ENCODE measurements at regions not wholly inside any gene's neighbourhood (a gene's known extent, or its start where the extent isn't known, plus 50 kb on each side); places are given as distances from the start of the nearest gene placed in this dataset.
"Not testable (repeated sequence)": the region's sequence is repeated elsewhere in the genome, so short reads cannot be mapped to it uniquely, and the experiment has no call there.

DNA sequence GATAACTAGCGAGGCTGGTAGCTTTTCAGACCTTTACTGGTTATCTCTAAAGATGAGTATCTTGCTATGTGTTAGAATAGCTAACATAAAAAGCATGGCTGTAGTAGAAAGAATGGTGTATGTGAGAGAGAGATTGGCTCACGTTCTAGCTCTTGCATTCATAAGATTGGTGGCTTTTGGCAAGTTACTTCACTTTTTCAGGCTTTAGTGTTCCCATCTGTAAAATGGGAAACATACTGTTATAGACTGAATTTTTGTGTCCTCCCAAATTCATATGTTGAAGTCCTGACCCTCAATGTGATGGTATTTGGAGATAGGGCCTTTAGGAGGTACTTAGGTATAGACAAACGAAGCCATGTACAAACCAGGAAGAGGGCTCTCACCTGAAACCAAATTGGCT lies 302.4 kb upstream of the KLF4 start:
- H3K27me3 ChIP-seq (ENCODE audit: control insufficient read depth in 3 of 3, insufficient read depth in 3 of 3, low read length in 3 of 3) = no peaks in the 10 kb centered on the region

GRCh38 chr9:107789001-107789700 lies 299.6 kb upstream of the KLF4 start:
- H3K9me3 ChIP-seq (ENCODE audit: control insufficient read depth in 3 of 3, low read length in 3 of 3) = no peaks in the 10 kb centered on the region
- no peak overlapping the region for H3K27ac ChIP-seq (ENCODE audit: low read depth, low read length)
- H3K36me3 ChIP-seq (ENCODE audit: control insufficient read depth in 3 of 3, insufficient read depth in 3 of 3, low read length in 3 of 3) = no peaks in the 10 kb centered on the region
- peaks cover 0 to 8% (median 6%) of the 10 kb centered on the region in 3 donors for H3K4me1 ChIP-seq (ENCODE audit: control insufficient read depth in 3 of 3, insufficient read depth in 3 of 3, low read length in 3 of 3)
- H3K4me3 ChIP-seq (ENCODE audit: low read length in 3 of 3) = no peak overlapping the region
- no peak overlapping the region for H3K9ac ChIP-seq (ENCODE audit: low read depth in 1 of 3, low read length in 3 of 3)
- no peaks in the 10 kb centered on the region for H3K27me3 ChIP-seq (ENCODE audit: control insufficient read depth in 3 of 3, insufficient read depth in 3 of 3, low read length in 3 of 3)

More for the DNA sequence above, 302.4 kb upstream of the KLF4 start:
- H3K4me3 ChIP-seq (ENCODE audit: low read length in 3 of 3) = no peak overlapping the region
- no peak overlapping the region for H3K9ac ChIP-seq (ENCODE audit: low read depth in 1 of 3, low read length in 3 of 3)
- no peak overlapping the region for H3K27ac ChIP-seq (ENCODE audit: low read depth, low read length)
- no peaks in the 10 kb centered on the region for H3K36me3 ChIP-seq (ENCODE audit: control insufficient read depth in 3 of 3, insufficient read depth in 3 of 3, low read length in 3 of 3)
- no peaks in the 10 kb centered on the region for H3K9me3 ChIP-seq (ENCODE audit: control insufficient read depth in 3 of 3, low read length in 3 of 3)
- no peaks in the 10 kb centered on the region for H3K4me1 ChIP-seq (ENCODE audit: control insufficient read depth in 3 of 3, insufficient read depth in 3 of 3, low read length in 3 of 3)

DNA sequence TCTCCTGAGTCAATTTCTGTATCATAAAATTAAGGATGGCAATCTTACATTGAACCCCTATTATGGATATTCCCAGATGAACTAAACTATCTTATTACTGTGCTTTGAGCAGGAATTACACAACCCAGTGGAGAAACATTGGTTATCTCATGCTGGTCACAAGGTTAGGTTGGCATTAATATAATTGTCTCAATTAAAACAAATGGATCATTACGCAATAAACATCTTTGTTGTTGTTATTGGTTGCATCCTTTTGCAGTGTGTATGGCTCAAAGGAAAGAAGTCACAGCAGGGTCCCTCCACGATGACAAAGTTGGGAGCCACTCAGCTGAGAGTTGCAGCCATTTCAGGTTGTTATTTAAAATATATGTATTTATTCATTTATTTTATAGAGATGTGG lies 297.0 kb upstream of the KLF4 start:
- peaks cover 0 to 10% (median 6%) of the 10 kb centered on the region in 3 donors for H3K4me1 ChIP-seq (ENCODE audit: control insufficient read depth in 3 of 3, insufficient read depth in 3 of 3, low read length in 3 of 3)
- no peak overlapping the region for H3K4me3 ChIP-seq (ENCODE audit: low read length in 3 of 3)
- H3K27me3 ChIP-seq (ENCODE audit: control insufficient read depth in 3 of 3, insufficient read depth in 3 of 3, low read length in 3 of 3) = no peaks in the 10 kb centered on the region
- H3K27ac ChIP-seq (ENCODE audit: low read depth, low read length) = no peak overlapping the region
- H3K36me3 ChIP-seq (ENCODE audit: control insufficient read depth in 3 of 3, insufficient read depth in 3 of 3, low read length in 3 of 3) = no peaks in the 10 kb centered on the region
- H3K9me3 ChIP-seq (ENCODE audit: control insufficient read depth in 3 of 3, low read length in 3 of 3) = no peaks in the 10 kb centered on the region
- no peak overlapping the region for H3K9ac ChIP-seq (ENCODE audit: low read depth in 1 of 3, low read length in 3 of 3)

DNA sequence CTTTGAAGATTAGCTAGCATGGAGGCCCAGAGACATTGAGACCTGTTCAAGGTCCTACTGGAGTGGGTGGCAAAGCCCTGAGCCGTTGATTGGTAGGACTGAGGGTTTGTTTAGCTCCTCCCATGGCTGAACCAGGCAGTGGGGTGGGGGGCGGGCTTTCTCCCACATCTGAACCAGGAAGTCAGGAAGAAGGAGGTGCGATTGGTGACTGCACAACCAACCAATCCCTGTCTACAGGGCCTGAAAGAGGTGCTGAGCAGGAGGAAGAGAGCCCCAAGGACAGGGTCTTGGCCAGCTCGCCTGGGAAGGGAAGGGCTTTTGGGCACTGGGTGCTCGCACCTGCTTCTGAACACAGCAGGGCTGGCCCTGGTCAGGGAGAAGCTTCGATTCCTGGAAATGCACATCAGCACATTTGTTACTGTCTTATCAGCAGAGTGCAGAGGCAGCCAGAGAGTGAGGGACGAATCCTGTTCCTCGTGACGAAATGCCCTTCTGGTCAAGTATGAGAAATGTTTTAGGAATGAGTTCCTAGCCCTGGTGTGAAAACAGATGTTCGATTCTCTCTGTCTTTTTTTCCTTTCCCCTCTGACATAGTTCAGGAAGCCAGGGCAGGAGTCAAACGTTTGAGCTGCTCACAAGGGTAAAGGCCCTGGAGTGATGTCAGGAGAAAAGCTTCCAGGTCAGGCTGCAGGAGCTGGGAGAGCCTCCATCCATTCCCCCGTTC lies 294.8 kb upstream of the KLF4 start:
- Histone ChIP-seq H3K27me3 (ENCODE audit: control insufficient read depth in 3 of 3, insufficient read depth in 3 of 3, low read length in 3 of 3) (no peaks in the 10 kb centered on the region), H3K27ac (ENCODE audit: low read depth, low read length) (peak overlapping the region; percentile 30), H3K9ac (ENCODE audit: low read depth in 1 of 3, low read length in 3 of 3) (no peak overlapping the region), H3K4me1 (ENCODE audit: control insufficient read depth in 3 of 3, insufficient read depth in 3 of 3, low read length in 3 of 3) (peaks cover 0 to 10% (median 6%) of the 10 kb centered on the region in 3 donors), H3K36me3 (ENCODE audit: control insufficient read depth in 3 of 3, insufficient read depth in 3 of 3, low read length in 3 of 3) (no peaks in the 10 kb centered on the region), H3K9me3 (ENCODE audit: control insufficient read depth in 3 of 3, low read length in 3 of 3) (no peaks in the 10 kb centered on the region), H3K4me3 (ENCODE audit: low read length in 3 of 3) (peak overlapping the region in 1 of 3 donors; percentile 13)

GRCh38 chr9:107782789-107783188 lies 293.2 kb upstream of the KLF4 start:
- H3K36me3 ChIP-seq (ENCODE audit: control insufficient read depth in 3 of 3, insufficient read depth in 3 of 3, low read length in 3 of 3) = no peaks in the 10 kb centered on the region
- H3K9ac ChIP-seq (ENCODE audit: low read depth in 1 of 3, low read length in 3 of 3) = no peak overlapping the region
- no peak overlapping the region for H3K4me3 ChIP-seq (ENCODE audit: low read length in 3 of 3)
- H3K27me3 ChIP-seq (ENCODE audit: control insufficient read depth in 3 of 3, insufficient read depth in 3 of 3, low read length in 3 of 3) = no peaks in the 10 kb centered on the region
- H3K4me1 ChIP-seq (ENCODE audit: control insufficient read depth in 3 of 3, insufficient read depth in 3 of 3, low read length in 3 of 3) = peaks cover 0 to 10% (median 6%) of the 10 kb centered on the region in 3 donors
- no peaks in the 10 kb centered on the region for H3K9me3 ChIP-seq (ENCODE audit: control insufficient read depth in 3 of 3, low read length in 3 of 3)
- H3K27ac ChIP-seq (ENCODE audit: low read depth, low read length) = no peak overlapping the region

DNA sequence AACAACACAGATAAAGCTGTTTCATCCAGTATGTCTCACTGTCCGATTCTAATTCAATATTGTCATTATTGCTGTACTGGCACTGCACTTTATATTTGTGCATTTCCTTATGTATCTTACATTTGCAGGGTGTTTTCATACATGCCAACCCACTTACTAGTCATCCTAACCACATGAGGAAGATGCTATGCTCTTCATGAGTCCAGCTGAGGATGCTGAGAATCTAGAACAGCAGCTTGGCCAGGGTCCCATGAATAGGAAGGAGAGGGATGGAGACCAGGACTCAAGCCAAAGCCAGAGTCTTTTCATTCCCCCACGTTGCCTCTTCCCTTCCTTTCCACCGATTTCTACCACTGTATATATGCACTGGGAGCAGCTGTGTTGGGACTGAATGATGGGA lies 292.8 kb upstream of the KLF4 start:
- no peaks in the 10 kb centered on the region for H3K36me3 ChIP-seq (ENCODE audit: control insufficient read depth in 3 of 3, insufficient read depth in 3 of 3, low read length in 3 of 3)
- H3K4me3 ChIP-seq (ENCODE audit: low read length in 3 of 3) = no peak overlapping the region
- no peak overlapping the region for H3K27ac ChIP-seq (ENCODE audit: low read depth, low read length)

DNA sequence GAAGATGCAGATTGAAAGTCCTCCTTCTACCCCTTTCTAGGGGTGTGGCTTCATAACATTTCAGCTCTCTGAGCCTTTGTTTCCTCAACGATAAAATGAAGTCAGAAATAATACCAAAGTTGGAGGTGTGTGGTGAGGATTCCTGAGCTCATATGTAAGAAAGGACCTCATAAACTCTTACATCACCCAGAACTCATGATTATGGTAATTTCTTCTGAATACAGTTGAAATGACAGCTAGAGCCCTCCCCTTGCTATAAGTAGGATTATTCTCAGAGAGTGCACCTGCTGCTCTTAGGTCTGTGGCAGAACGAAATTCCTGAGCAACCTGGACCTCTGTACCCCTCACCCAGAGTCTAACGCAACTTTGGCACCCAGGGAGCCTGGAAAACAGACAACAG lies 291.4 kb upstream of the KLF4 start:
- Histone ChIP-seq H3K4me1 (ENCODE audit: control insufficient read depth in 3 of 3, insufficient read depth in 3 of 3, low read length in 3 of 3) (peaks cover 0 to 10% (median 6%) of the 10 kb centered on the region in 3 donors), H3K36me3 (ENCODE audit: control insufficient read depth in 3 of 3, insufficient read depth in 3 of 3, low read length in 3 of 3) (no peaks in the 10 kb centered on the region), H3K9ac (ENCODE audit: low read depth in 1 of 3, low read length in 3 of 3) (no peak overlapping the region), H3K27me3 (ENCODE audit: control insufficient read depth in 3 of 3, insufficient read depth in 3 of 3, low read length in 3 of 3) (no peaks in the 10 kb centered on the region), H3K27ac (ENCODE audit: low read depth, low read length) (no peak overlapping the region), H3K4me3 (ENCODE audit: low read length in 3 of 3) (no peak overlapping the region), H3K9me3 (ENCODE audit: control insufficient read depth in 3 of 3, low read length in 3 of 3) (no peaks in the 10 kb centered on the region)

More for the DNA sequence above, 292.8 kb upstream of the KLF4 start:
- no peaks in the 10 kb centered on the region for H3K27me3 ChIP-seq (ENCODE audit: control insufficient read depth in 3 of 3, insufficient read depth in 3 of 3, low read length in 3 of 3)
- H3K9me3 ChIP-seq (ENCODE audit: control insufficient read depth in 3 of 3, low read length in 3 of 3) = no peaks in the 10 kb centered on the region
- no peak overlapping the region for H3K9ac ChIP-seq (ENCODE audit: low read depth in 1 of 3, low read length in 3 of 3)
- peaks cover 0 to 10% (median 6%) of the 10 kb centered on the region in 3 donors for H3K4me1 ChIP-seq (ENCODE audit: control insufficient read depth in 3 of 3, insufficient read depth in 3 of 3, low read length in 3 of 3)

DNA sequence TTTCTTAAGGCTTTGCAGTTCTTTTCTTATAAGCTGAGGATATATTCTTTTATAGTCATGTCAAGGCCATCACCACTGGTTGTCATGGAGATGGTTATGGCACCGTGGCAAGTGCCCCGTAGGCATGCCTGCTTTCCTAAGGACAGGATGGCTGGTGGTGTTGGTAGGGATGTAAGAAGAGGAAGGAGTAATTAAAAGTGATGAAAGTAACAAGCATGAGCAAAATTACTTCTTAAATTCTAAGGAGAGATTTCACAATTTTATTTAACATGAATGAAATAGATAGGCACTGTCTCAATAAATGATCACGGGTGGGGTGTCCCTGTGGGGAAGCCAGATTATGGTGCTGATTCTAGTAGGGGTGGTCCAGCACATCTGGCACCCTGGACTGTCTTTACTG lies 290.2 kb upstream of the KLF4 start:
- H3K4me1 ChIP-seq (ENCODE audit: control insufficient read depth in 3 of 3, insufficient read depth in 3 of 3, low read length in 3 of 3) = peaks cover 0 to 8% (median 6%) of the 10 kb centered on the region in 3 donors
- H3K9ac ChIP-seq (ENCODE audit: low read depth in 1 of 3, low read length in 3 of 3) = no peak overlapping the region
- no peaks in the 10 kb centered on the region for H3K9me3 ChIP-seq (ENCODE audit: control insufficient read depth in 3 of 3, low read length in 3 of 3)
- H3K27me3 ChIP-seq (ENCODE audit: control insufficient read depth in 3 of 3, insufficient read depth in 3 of 3, low read length in 3 of 3) = no peaks in the 10 kb centered on the region
- H3K27ac ChIP-seq (ENCODE audit: low read depth, low read length) = no peak overlapping the region
- H3K4me3 ChIP-seq (ENCODE audit: low read length in 3 of 3) = no peak overlapping the region
- no peaks in the 10 kb centered on the region for H3K36me3 ChIP-seq (ENCODE audit: control insufficient read depth in 3 of 3, insufficient read depth in 3 of 3, low read length in 3 of 3)

DNA sequence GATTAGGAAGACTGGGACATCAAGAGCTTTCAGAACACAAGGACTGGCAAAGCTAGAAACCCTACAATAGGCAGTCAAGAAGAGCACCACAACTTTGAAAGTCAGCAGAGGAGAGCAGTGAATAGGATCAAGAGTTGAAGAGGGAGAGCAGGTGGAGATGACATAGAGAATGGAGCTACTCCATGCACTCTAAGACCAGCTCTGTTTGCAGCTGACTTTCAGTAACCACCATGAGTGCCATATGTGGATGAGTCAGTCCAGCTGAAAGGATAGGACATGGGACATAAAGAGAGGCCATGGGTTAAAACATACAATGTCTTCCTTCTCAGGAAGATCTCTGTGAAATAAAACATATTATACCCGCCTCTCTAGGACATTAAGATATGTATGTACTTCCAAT lies 289.1 kb upstream of the KLF4 start:
- no peaks in the 10 kb centered on the region for H3K4me1 ChIP-seq (ENCODE audit: control insufficient read depth in 3 of 3, insufficient read depth in 3 of 3, low read length in 3 of 3)
- H3K27ac ChIP-seq (ENCODE audit: low read depth, low read length) = no peak overlapping the region
- no peaks in the 10 kb centered on the region for H3K9me3 ChIP-seq (ENCODE audit: control insufficient read depth in 3 of 3, low read length in 3 of 3)
- no peak overlapping the region for H3K4me3 ChIP-seq (ENCODE audit: low read length in 3 of 3)
- no peaks in the 10 kb centered on the region for H3K27me3 ChIP-seq (ENCODE audit: control insufficient read depth in 3 of 3, insufficient read depth in 3 of 3, low read length in 3 of 3)
- no peaks in the 10 kb centered on the region for H3K36me3 ChIP-seq (ENCODE audit: control insufficient read depth in 3 of 3, insufficient read depth in 3 of 3, low read length in 3 of 3)
- no peak overlapping the region for H3K9ac ChIP-seq (ENCODE audit: low read depth in 1 of 3, low read length in 3 of 3)

GRCh38 chr9:107774099-107774498 lies 284.5 kb upstream of the KLF4 start:
- H3K27me3 ChIP-seq (ENCODE audit: control insufficient read depth in 3 of 3, insufficient read depth in 3 of 3, low read length in 3 of 3); H3K4me3 ChIP-seq (ENCODE audit: low read length in 3 of 3); H3K9ac ChIP-seq (ENCODE audit: low read depth in 1 of 3, low read length in 3 of 3): not testable (repeated sequence)

More at GRCh38 chr9:107774099-107774498, 284.5 kb upstream of the KLF4 start:
- not testable (repeated sequence) for H3K36me3 ChIP-seq (ENCODE audit: control insufficient read depth in 3 of 3, insufficient read depth in 3 of 3, low read length in 3 of 3); H3K9me3 ChIP-seq (ENCODE audit: control insufficient read depth in 3 of 3, low read length in 3 of 3); H3K27ac ChIP-seq (ENCODE audit: low read depth, low read length); H3K4me1 ChIP-seq (ENCODE audit: control insufficient read depth in 3 of 3, insufficient read depth in 3 of 3, low read length in 3 of 3)
